ENCODE measurements at regions not wholly inside any gene's neighbourhood (a gene's known extent, or its start where the extent isn't known, plus 50 kb on each side); places are given as distances from the start of the nearest gene placed in this dataset.

DNA sequence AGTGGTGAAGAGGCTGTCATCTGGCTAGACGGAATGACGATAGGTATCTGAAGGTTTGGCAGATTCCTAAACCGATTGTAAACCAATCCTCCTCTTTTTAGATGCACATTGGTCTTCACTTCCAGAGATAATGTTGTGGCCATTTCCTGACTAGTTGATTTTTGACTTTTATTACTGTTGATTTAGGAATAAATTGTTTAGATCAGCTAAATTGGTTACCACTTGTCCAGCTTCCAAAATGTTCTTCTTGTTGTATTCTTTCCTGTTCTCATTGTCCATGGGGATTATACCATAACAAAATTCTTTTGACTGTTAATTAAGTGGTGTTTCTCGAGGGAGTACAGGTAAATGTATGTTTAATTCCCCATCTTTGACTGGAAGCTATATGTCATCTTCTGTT is 119.7 kb downstream of the MACROH2A1 start:
- Histone ChIP-seq H3K27me3 (ENCODE audit: control insufficient read depth, insufficient read depth, low read length) (no peaks in the 10 kb centered on the region), H3K4me3 (ENCODE audit: low read depth, low read length) (no peak overlapping the region), H3K36me3 (ENCODE audit: control insufficient read depth, insufficient read depth, low read length) (no peaks in the 10 kb centered on the region)
- TF ChIP-seq, protein P1, sequence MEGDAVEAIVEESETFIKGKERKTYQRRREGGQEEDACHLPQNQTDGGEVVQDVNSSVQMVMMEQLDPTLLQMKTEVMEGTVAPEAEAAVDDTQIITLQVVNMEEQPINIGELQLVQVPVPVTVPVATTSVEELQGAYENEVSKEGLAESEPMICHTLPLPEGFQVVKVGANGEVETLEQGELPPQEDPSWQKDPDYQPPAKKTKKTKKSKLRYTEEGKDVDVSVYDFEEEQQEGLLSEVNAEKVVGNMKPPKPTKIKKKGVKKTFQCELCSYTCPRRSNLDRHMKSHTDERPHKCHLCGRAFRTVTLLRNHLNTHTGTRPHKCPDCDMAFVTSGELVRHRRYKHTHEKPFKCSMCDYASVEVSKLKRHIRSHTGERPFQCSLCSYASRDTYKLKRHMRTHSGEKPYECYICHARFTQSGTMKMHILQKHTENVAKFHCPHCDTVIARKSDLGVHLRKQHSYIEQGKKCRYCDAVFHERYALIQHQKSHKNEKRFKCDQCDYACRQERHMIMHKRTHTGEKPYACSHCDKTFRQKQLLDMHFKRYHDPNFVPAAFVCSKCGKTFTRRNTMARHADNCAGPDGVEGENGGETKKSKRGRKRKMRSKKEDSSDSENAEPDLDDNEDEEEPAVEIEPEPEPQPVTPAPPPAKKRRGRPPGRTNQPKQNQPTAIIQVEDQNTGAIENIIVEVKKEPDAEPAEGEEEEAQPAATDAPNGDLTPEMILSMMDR (IDR thresholded peaks at IDR 0.05; ENCODE audit: insufficient read depth, low read length, poor library complexity, severe bottlenecking) = no peak
- no peak for DNase-seq (ENCODE audit: low read depth)

GRCh38 chr5:135276151-135276550 is 122.9 kb downstream of the MACROH2A1 start:
- H3K36me3 ChIP-seq (ENCODE audit: control insufficient read depth, insufficient read depth, low read length) = no peaks in the 10 kb centered on the region
- H3K4me3 ChIP-seq (ENCODE audit: low read depth, low read length) = no peak overlapping the region
- TF ChIP-seq, protein P1 (IDR thresholded peaks at IDR 0.05; ENCODE audit: insufficient read depth, low read length, poor library complexity, severe bottlenecking) = no peak

GRCh38 chr5:135273212-135273611 is 125.8 kb downstream of the MACROH2A1 start:
- TF ChIP-seq, protein P1 (IDR thresholded peaks at IDR 0.05; ENCODE audit: insufficient read depth, low read length, poor library complexity, severe bottlenecking) = no peak
- H3K4me3 ChIP-seq (ENCODE audit: low read depth, low read length) = no peak overlapping the region
- no peak for DNase-seq (ENCODE audit: low read depth)
- no peaks in the 10 kb centered on the region for H3K27me3 ChIP-seq (ENCODE audit: control insufficient read depth, insufficient read depth, low read length)
- no peaks in the 10 kb centered on the region for H3K36me3 ChIP-seq (ENCODE audit: control insufficient read depth, insufficient read depth, low read length)

More at GRCh38 chr5:135276151-135276550, 122.9 kb downstream of the MACROH2A1 start:
- no peaks in the 10 kb centered on the region for H3K27me3 ChIP-seq (ENCODE audit: control insufficient read depth, insufficient read depth, low read length)
- DNase-seq (ENCODE audit: low read depth) = no peak

DNA sequence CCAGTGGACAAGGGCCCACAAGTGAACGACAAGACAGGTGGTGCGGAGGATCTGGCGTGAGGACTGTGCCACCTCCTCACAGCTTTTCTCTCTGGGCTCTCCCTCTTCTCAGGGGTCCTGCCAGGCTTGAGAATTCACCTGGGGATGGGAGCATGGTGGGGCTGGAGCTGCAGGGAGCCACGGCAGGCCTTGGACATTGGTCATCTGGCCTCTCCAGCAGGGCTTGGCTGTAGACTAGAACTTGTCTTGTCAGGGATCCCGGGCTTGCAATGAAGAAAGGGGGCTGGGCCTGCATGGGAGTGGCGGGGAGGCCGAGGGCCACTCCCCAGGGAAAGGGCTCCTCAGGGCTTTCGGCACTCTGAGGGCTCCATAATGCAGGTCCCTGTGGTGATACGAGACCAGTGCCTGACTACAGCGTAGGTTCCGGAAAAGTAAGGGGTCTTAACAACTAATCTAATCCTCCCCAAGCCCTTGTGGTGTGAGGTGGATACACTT is 126.7 kb downstream of the MACROH2A1 start:
- TF ChIP-seq, protein P1 (IDR thresholded peaks at IDR 0.05; ENCODE audit: insufficient read depth, low read length, poor library complexity, severe bottlenecking) = no peak
- Histone ChIP-seq H3K36me3 (ENCODE audit: control insufficient read depth, insufficient read depth, low read length) (no peaks in the 10 kb centered on the region), H3K4me3 (ENCODE audit: low read depth, low read length) (no peak overlapping the region), H3K27me3 (ENCODE audit: control insufficient read depth, insufficient read depth, low read length) (no peaks in the 10 kb centered on the region)
- DNase-seq (ENCODE audit: low read depth) = no peak

GRCh38 chr5:135271533-135272310 is 127.3 kb downstream of the MACROH2A1 start:
- H3K36me3 ChIP-seq (ENCODE audit: control insufficient read depth, insufficient read depth, low read length) = no peaks in the 10 kb centered on the region
- DNase-seq (ENCODE audit: low read depth) = no peak
- TF ChIP-seq, protein P1 (IDR thresholded peaks at IDR 0.05; ENCODE audit: insufficient read depth, low read length, poor library complexity, severe bottlenecking) = no peak
- no peaks in the 10 kb centered on the region for H3K27me3 ChIP-seq (ENCODE audit: control insufficient read depth, insufficient read depth, low read length)
- H3K4me3 ChIP-seq (ENCODE audit: low read depth, low read length) = no peak overlapping the region
